Right cardiac atrium (tissue), 5 donors: ENCODE measurements at regions not wholly inside any gene's neighbourhood (a gene's known extent, or its start where the extent isn't known, plus 50 kb on each side); places are given as distances from the start of the nearest gene placed in this dataset.

Experiments used
- ATAC-seq, 2 donors: fragments of 200-7000 bp; cut with Tn5 transposase; one replicate each; pipeline versions ENCODE4 v1.8.0 to v1.9.1; 2020; ENCODE audit warnings: moderate library complexity in 2 of 2, mild to moderate bottlenecking in 1 of 2
- DNase-seq, 3 donors: peaks; one replicate each; pipeline ENCODE4 v3.0.0-alpha.2; 2020
- H3K27ac ChIP-seq: one replicate; pipeline ENCODE4 v1.5.1; 2013; ENCODE audit warnings: mild to moderate bottlenecking, low read length, control low read depth, moderate library complexity
- H3K27me3 ChIP-seq: one replicate; pipeline ENCODE4 v1.6.1; 2013; ENCODE audit not compliant: control insufficient read depth, insufficient read depth
- H3K4me1 ChIP-seq: one replicate; pipeline ENCODE4 v1.6.1; 2013; ENCODE audit warnings: low read length; ENCODE audit not compliant: control insufficient read depth, insufficient read depth
- H3K4me3 ChIP-seq: one replicate; pipeline ENCODE4 v1.5.1; 2013; ENCODE audit warnings: low read length, control low read depth
- H3K9me3 ChIP-seq: one replicate; pipeline ENCODE4 v1.6.1; 2013; ENCODE audit warnings: low read length; ENCODE audit not compliant: control insufficient read depth
- WGBS: extraction: QIAGEN DNeasy Blood & Tissue Kit; methylation state at CpG from one replicate; pipeline ENCODE4 v1.1.7; 2013; 5-methylcytosine and 5-hydroxymethylcytosine counted together
- intact Hi-C, 4 donors: fragments of 100-400 bp; cut with DNase I; formaldehyde crosslinking; loops; one replicate each; pipeline versions ENCODE4 v1.11.0 to v1.14.0; 2022 to 2023
- donor health status: healthy with polysubstance abuse.
- donor health status: DM: no; HTN: yes; CAD: no.
- donor health status: DM: no; HTN: no; CAD: no.
- donor health status: DM: no; HTN: yes; CAD: no; lungs with severe emphysema.
- donor health status: DM: yes; HTN: yes; CAD: no.

- WGBS, result 30% methylated on average over 6 of the region's 6 CpGs
- no peak for DNase-seq
Measured at GRCh38 chr14:85319998-85320630, 209.8 kb upstream of the FLRT2 start.

GRCh38 chr14:85325134-85326017, 204.6 kb upstream of the FLRT2 start:
- ATAC-seq, result no peak
- H3K9me3 ChIP-seq, result no peaks in the 10 kb centered on the region
- WGBS, result 86% methylated on average over 3 of the region's 3 CpGs
- H3K27ac ChIP-seq, result no peak overlapping the region
- intact Hi-C loops, result no loop called here
- H3K4me3 ChIP-seq, result no peak overlapping the region
- no peaks in the 10 kb centered on the region for H3K4me1 ChIP-seq
- DNase-seq, result no peak
- no peaks in the 10 kb centered on the region for H3K27me3 ChIP-seq

More at GRCh38 chr14:85319998-85320630, 209.8 kb upstream of the FLRT2 start:
- Histone ChIP-seq H3K4me1 (no peaks in the 10 kb centered on the region), H3K27me3 (no peaks in the 10 kb centered on the region), H3K9me3 (no peaks in the 10 kb centered on the region), H3K4me3 (no peak overlapping the region), H3K27ac (no peak overlapping the region)
- intact Hi-C loops, result no loop called here
- no peak for ATAC-seq

- WGBS, result 49% methylated on average over 1 of the region's 1 CpG
- Histone ChIP-seq H3K9me3 (no peaks in the 10 kb centered on the region), H3K4me3 (no peak overlapping the region), H3K27me3 (no peaks in the 10 kb centered on the region), H3K27ac (no peak overlapping the region), H3K4me1 (no peaks in the 10 kb centered on the region)
- ATAC-seq (no peak), DNase-seq (no peak)
- intact Hi-C loops, result no loop called here
Measured at GRCh38 chr14:85332401-85332800, 197.5 kb upstream of the FLRT2 start.

- no peaks in the 10 kb centered on the region for H3K27me3 ChIP-seq
- DNase-seq (no peak), ATAC-seq (no peak)
- intact Hi-C loops, result no loop called here
- H3K27ac ChIP-seq, result no peak overlapping the region
- H3K9me3 ChIP-seq, result no peaks in the 10 kb centered on the region
- WGBS, result 82% methylated on average over 3 of the region's 3 CpGs
- no peaks in the 10 kb centered on the region for H3K4me1 ChIP-seq
- no peak overlapping the region for H3K4me3 ChIP-seq
Measured at GRCh38 chr14:85333313-85333712, 196.6 kb upstream of the FLRT2 start.

- intact Hi-C loops, result no loop called here
- Histone ChIP-seq H3K9me3 (no peaks in the 10 kb centered on the region), H3K4me3 (no peak overlapping the region), H3K4me1 (no peaks in the 10 kb centered on the region), H3K27me3 (no peaks in the 10 kb centered on the region), H3K27ac (no peak overlapping the region)
- DNase-seq (no peak), ATAC-seq (no peak)
- 93% methylated on average over 4 of the region's 4 CpGs for WGBS
Measured at GRCh38 chr14:85333841-85334240, 196.1 kb upstream of the FLRT2 start.

GRCh38 chr14:85334316-85334715, 195.6 kb upstream of the FLRT2 start:
- Histone ChIP-seq H3K9me3 (no peaks in the 10 kb centered on the region), H3K4me1 (no peaks in the 10 kb centered on the region), H3K4me3 (no peak overlapping the region), H3K27ac (no peak overlapping the region), H3K27me3 (no peaks in the 10 kb centered on the region)
- no peak for DNase-seq
- intact Hi-C loops, result no loop called here
- 57% methylated on average over 3 of the region's 3 CpGs for WGBS
- ATAC-seq, result no peak

GRCh38 chr14:85336257-85336656, 193.7 kb upstream of the FLRT2 start:
- WGBS, result 97% methylated on average over 1 of the region's 1 CpG
- intact Hi-C loops, result no loop called here
- no peak for DNase-seq
- ATAC-seq, result no peak
- Histone ChIP-seq H3K27ac (no peak overlapping the region), H3K9me3 (no peaks in the 10 kb centered on the region), H3K27me3 (no peaks in the 10 kb centered on the region), H3K4me1 (no peaks in the 10 kb centered on the region), H3K4me3 (no peak overlapping the region)

GRCh38 chr14:85336817-85337216, 193.1 kb upstream of the FLRT2 start:
- Histone ChIP-seq H3K27me3 (no peaks in the 10 kb centered on the region), H3K4me1 (no peaks in the 10 kb centered on the region), H3K4me3 (no peak overlapping the region), H3K27ac (no peak overlapping the region), H3K9me3 (no peaks in the 10 kb centered on the region)
- ATAC-seq, result no peak
- intact Hi-C loops, result no loop called here
- WGBS, result 67% methylated on average over 5 of the region's 5 CpGs
- DNase-seq, result no peak

- intact Hi-C loops, result no loop called here
- DNase-seq, result no peak
- 79% methylated on average over 2 of the region's 2 CpGs for WGBS
Measured at GRCh38 chr14:85338895-85339294, 191.0 kb upstream of the FLRT2 start.

GRCh38 chr14:85342858-85343607, 186.9 kb upstream of the FLRT2 start:
- H3K4me3 ChIP-seq, result no peak overlapping the region
- intact Hi-C loops, result loop anchor here in 1 of 4 donors (10.0 kb wide), 1 partner anchor 182 kb away; no protein-coding TSS in a partner anchor
- peak in 1 of 2 donors; percentile 75 for ATAC-seq
- no peak overlapping the region for H3K27ac ChIP-seq
- WGBS, result 66% methylated on average over 3 of the region's 3 CpGs
- H3K4me1 ChIP-seq, result no peaks in the 10 kb centered on the region
- DNase-seq, result no peak
- H3K9me3 ChIP-seq, result no peaks in the 10 kb centered on the region
- no peaks in the 10 kb centered on the region for H3K27me3 ChIP-seq

More at GRCh38 chr14:85338895-85339294, 191.0 kb upstream of the FLRT2 start:
- H3K4me3 ChIP-seq, result no peak overlapping the region
- H3K27me3 ChIP-seq, result no peaks in the 10 kb centered on the region
- H3K4me1 ChIP-seq, result no peaks in the 10 kb centered on the region
- H3K27ac ChIP-seq, result no peak overlapping the region
- ATAC-seq, result no peak
- no peaks in the 10 kb centered on the region for H3K9me3 ChIP-seq

GRCh38 chr14:85344171-85344570, 185.8 kb upstream of the FLRT2 start:
- Histone ChIP-seq H3K27me3 (no peaks in the 10 kb centered on the region), H3K4me1 (no peaks in the 10 kb centered on the region), H3K4me3 (no peak overlapping the region), H3K9me3 (no peaks in the 10 kb centered on the region), H3K27ac (no peak overlapping the region)
- no peak for ATAC-seq
- DNase-seq, result no peak
- WGBS, result 81% methylated on average over 5 of the region's 5 CpGs
- intact Hi-C loops, result loop anchor here in 1 of 4 donors (10.0 kb wide), 1 partner anchor 181 kb away; no protein-coding TSS in a partner anchor
